ENCODE measurements at regions not wholly inside any gene's neighbourhood (a gene's known extent, or its start where the extent isn't known, plus 50 kb on each side); places are given as distances from the start of the nearest gene placed in this dataset.

GRCh38 chr2:18399601-18400000, 160.9 kb downstream of the RDH14 start:
- Histone ChIP-seq H3K9ac (ENCODE audit: insufficient read depth, low read length) (no peak overlapping the region), H3K27me3 (ENCODE audit: control insufficient read depth, insufficient read depth, low read length) (no peaks in the 10 kb centered on the region), H3K36me3 (ENCODE audit: control insufficient read depth, insufficient read depth, low read length) (no peaks in the 10 kb centered on the region), H2AFZ (ENCODE audit: low read length) (no peak overlapping the region), H3K27ac (ENCODE audit: insufficient read depth, low read length) (no peak overlapping the region), H3K4me3 (replicated peaks in 1 of 4; ENCODE audit: control extremely low read depth in 1 of 4, insufficient read depth in 1 of 4, low read depth in 3 of 4, low read length in 4 of 4) (no peak overlapping the region), H4K20me1 (ENCODE audit: control insufficient read depth, extremely low read depth, insufficient read depth, low read length) (no peaks in the 10 kb centered on the region), H3K9me3 (ENCODE audit: control insufficient read depth, insufficient read depth, low read depth, low read length) (no peaks in the 10 kb centered on the region), H3K4me1 (ENCODE audit: control insufficient read depth, extremely low read depth, insufficient read depth, low read length) (no peaks in the 10 kb centered on the region), H3K4me2 (ENCODE audit: extremely low read depth, insufficient read depth, low read length) (no peak overlapping the region), H3K79me2 (ENCODE audit: control insufficient read depth, insufficient read depth, low read length) (no peaks in the 10 kb centered on the region)
- DNase-seq (ENCODE audit: low read depth in 2 of 2): peak in 1 of 2 donors; percentile 52
- TF ChIP-seq EZH2 (IDR thresholded peaks at IDR 0.05; ENCODE audit: low read length, missing control alignments) (no peak), CTCF (conservative IDR thresholded peaks at IDR 0.05 in 1 of 2, IDR thresholded peaks at IDR 0.05 in 1 of 2; ENCODE audit: low read depth in 1 of 2, low read length in 2 of 2) (no peak)

- no peaks in the 10 kb centered on the region for H4K20me1 ChIP-seq (ENCODE audit: control insufficient read depth, extremely low read depth, insufficient read depth, low read length)
- no peaks in the 10 kb centered on the region for H3K36me3 ChIP-seq (ENCODE audit: control insufficient read depth, insufficient read depth, low read length)
- DNase-seq (ENCODE audit: low read depth in 2 of 2): peak in 1 of 2 donors; percentile 61
- no peak overlapping the region for H3K9ac ChIP-seq (ENCODE audit: insufficient read depth, low read length)
- no peaks in the 10 kb centered on the region for H3K4me1 ChIP-seq (ENCODE audit: control insufficient read depth, extremely low read depth, insufficient read depth, low read length)
- H3K27me3 ChIP-seq (ENCODE audit: control insufficient read depth, insufficient read depth, low read length): no peaks in the 10 kb centered on the region
- no peaks in the 10 kb centered on the region for H3K79me2 ChIP-seq (ENCODE audit: control insufficient read depth, insufficient read depth, low read length)
- no peak overlapping the region for H3K27ac ChIP-seq (ENCODE audit: insufficient read depth, low read length)
- H3K4me3 ChIP-seq (replicated peaks in 1 of 4; ENCODE audit: control extremely low read depth in 1 of 4, insufficient read depth in 1 of 4, low read depth in 3 of 4, low read length in 4 of 4): no peak overlapping the region
- no peak for TF ChIP-seq CTCF (conservative IDR thresholded peaks at IDR 0.05 in 1 of 2, IDR thresholded peaks at IDR 0.05 in 1 of 2; ENCODE audit: low read depth in 1 of 2, low read length in 2 of 2)
- no peak for TF ChIP-seq EZH2 (IDR thresholded peaks at IDR 0.05; ENCODE audit: low read length, missing control alignments)
- H2AFZ ChIP-seq (ENCODE audit: low read length): no peak overlapping the region
- H3K4me2 ChIP-seq (ENCODE audit: extremely low read depth, insufficient read depth, low read length): no peak overlapping the region
- no peaks in the 10 kb centered on the region for H3K9me3 ChIP-seq (ENCODE audit: control insufficient read depth, insufficient read depth, low read depth, low read length)
Measured at GRCh38 chr2:18398833-18399232, 161.6 kb downstream of the RDH14 start.

- Histone ChIP-seq H3K4me2 (ENCODE audit: extremely low read depth, insufficient read depth, low read length) (no peak overlapping the region), H3K27ac (ENCODE audit: insufficient read depth, low read length) (no peak overlapping the region), H3K36me3 (ENCODE audit: control insufficient read depth, insufficient read depth, low read length) (no peaks in the 10 kb centered on the region), H3K4me3 (replicated peaks in 1 of 4; ENCODE audit: control extremely low read depth in 1 of 4, insufficient read depth in 1 of 4, low read depth in 3 of 4, low read length in 4 of 4) (no peak overlapping the region), H3K9me3 (ENCODE audit: control insufficient read depth, insufficient read depth, low read depth, low read length) (no peaks in the 10 kb centered on the region), H3K79me2 (ENCODE audit: control insufficient read depth, insufficient read depth, low read length) (no peaks in the 10 kb centered on the region), H3K9ac (ENCODE audit: insufficient read depth, low read length) (no peak overlapping the region), H2AFZ (ENCODE audit: low read length) (no peak overlapping the region), H4K20me1 (ENCODE audit: control insufficient read depth, extremely low read depth, insufficient read depth, low read length) (no peaks in the 10 kb centered on the region), H3K27me3 (ENCODE audit: control insufficient read depth, insufficient read depth, low read length) (no peaks in the 10 kb centered on the region), H3K4me1 (ENCODE audit: control insufficient read depth, extremely low read depth, insufficient read depth, low read length) (no peaks in the 10 kb centered on the region)
- no peak for TF ChIP-seq CTCF (conservative IDR thresholded peaks at IDR 0.05 in 1 of 2, IDR thresholded peaks at IDR 0.05 in 1 of 2; ENCODE audit: low read depth in 1 of 2, low read length in 2 of 2)
- no peak for TF ChIP-seq EZH2 (IDR thresholded peaks at IDR 0.05; ENCODE audit: low read length, missing control alignments)
- peak in 1 of 2 donors; percentile 64 for DNase-seq (ENCODE audit: low read depth in 2 of 2)
Measured at GRCh38 chr2:18396329-18397010, 164.0 kb downstream of the RDH14 start.

All from fibroblast of lung (primary cell).